RWPE1 (cell line): ENCODE measurements at regions not wholly inside any gene's neighbourhood (a gene's known extent, or its start where the extent isn't known, plus 50 kb on each side); places are given as distances from the start of the nearest gene placed in this dataset.

Experiments
- CTCF ChIA-PET: fragments of 350-600 bp; sonication (Branson Sonifier 250); formaldehyde crosslinking; extraction: SDS; loops from one replicate; lab custom pipeline; 2021; lab: Yijun Ruan, JAX
- POLR2A ChIA-PET: fragments of 400-600 bp; formaldehyde crosslinking; extraction: SDS; loops from one replicate; lab custom pipeline; 2020; ENCODE audit warnings: antibody characterized with exemption; ENCODE audit not compliant: low non-redundant PET; lab: Yijun Ruan, JAX
- DNase-seq: peaks from one replicate; pipeline ENCODE4 v3.0.0; 2012; ENCODE audit warnings: low spot score
- H3K27ac ChIP-seq: fragments of 450-650 bp; 2 replicates; pipeline ENCODE4 v1.5.1; 2017
- TF ChIP-seq, protein P1 (sequence below): fragments of 450-650 bp; conservative IDR thresholded peaks from 2 replicates; pipeline ENCODE4 v1.5.1; 2017; ENCODE audit warnings: low read depth, mild to moderate bottlenecking

DNA sequence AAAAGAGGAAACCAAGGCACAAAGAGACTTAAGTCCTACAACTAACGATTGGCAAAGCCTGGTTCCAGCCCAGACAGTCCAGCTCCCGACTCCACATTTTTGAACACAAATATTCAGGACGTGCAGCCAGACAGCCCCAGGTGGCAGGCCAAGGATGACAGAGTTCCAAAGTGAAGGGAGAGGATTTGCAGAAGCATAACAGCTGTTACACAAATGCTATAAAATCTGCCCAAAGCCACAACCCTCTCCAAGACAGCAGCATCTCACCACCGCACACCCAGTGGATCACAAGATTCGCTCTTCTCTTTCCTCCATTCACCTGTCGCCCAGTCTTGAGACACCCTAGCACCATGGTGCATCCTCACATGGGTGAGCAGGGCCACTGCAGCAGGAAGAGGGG lies 227.1 kb upstream of the ID2 start:
- no peak for DNase-seq
- CTCF ChIA-PET: no interaction called here

DNA sequence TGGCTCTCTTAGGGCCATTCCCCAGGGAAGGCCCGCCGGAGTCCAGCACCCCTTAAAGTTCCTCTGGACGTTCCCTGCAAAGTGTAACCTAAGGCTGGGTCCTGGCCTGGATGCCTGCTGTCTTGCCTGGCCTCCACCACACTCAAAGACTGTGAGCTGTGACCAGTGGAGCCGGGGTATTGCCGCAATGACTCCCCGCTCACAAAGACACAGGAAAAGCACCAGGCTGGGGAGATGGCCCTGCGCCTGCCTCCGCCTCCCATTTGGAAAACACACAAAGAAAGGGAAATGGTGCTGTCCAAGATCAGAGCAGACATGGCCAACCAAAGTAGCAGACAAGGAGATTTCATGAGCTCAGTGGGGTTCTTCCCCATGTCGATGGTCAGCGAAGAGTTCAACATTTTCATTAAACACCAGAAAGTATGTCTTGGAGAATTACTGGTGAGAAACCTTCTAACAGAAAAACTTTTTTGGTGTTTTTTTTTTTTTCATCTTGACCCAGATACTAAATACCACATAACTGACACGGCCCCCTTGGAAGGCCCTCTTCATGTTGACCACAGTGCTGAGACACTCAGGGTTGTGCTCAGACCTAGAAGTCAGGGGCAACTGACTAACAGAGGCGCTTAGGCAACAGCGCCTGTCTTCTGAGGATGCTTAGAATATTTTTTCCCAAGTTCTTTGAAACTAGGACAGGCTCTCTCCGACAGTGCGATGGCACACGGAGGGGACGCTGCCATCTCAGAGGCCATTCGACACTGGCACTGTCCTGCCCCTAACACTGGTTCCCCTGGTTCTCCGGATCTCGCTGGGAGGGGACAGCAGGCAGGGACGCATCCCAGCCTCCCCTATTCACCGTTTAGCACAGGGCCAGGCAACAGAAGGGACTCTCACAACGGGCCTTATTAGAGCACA lies 226.4 kb upstream of the ID2 start:
- POLR2A ChIA-PET: no interaction called here
- H3K27ac ChIP-seq: no peak overlapping the region
- CTCF ChIA-PET: no interaction called here
- no peak for DNase-seq
- TF ChIP-seq, protein P1, sequence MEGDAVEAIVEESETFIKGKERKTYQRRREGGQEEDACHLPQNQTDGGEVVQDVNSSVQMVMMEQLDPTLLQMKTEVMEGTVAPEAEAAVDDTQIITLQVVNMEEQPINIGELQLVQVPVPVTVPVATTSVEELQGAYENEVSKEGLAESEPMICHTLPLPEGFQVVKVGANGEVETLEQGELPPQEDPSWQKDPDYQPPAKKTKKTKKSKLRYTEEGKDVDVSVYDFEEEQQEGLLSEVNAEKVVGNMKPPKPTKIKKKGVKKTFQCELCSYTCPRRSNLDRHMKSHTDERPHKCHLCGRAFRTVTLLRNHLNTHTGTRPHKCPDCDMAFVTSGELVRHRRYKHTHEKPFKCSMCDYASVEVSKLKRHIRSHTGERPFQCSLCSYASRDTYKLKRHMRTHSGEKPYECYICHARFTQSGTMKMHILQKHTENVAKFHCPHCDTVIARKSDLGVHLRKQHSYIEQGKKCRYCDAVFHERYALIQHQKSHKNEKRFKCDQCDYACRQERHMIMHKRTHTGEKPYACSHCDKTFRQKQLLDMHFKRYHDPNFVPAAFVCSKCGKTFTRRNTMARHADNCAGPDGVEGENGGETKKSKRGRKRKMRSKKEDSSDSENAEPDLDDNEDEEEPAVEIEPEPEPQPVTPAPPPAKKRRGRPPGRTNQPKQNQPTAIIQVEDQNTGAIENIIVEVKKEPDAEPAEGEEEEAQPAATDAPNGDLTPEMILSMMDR: no peak

More for the DNA sequence above, 227.1 kb upstream of the ID2 start:
- H3K27ac ChIP-seq: no peak overlapping the region
- POLR2A ChIA-PET: no interaction called here
- TF ChIP-seq, protein P1: no peak

DNA sequence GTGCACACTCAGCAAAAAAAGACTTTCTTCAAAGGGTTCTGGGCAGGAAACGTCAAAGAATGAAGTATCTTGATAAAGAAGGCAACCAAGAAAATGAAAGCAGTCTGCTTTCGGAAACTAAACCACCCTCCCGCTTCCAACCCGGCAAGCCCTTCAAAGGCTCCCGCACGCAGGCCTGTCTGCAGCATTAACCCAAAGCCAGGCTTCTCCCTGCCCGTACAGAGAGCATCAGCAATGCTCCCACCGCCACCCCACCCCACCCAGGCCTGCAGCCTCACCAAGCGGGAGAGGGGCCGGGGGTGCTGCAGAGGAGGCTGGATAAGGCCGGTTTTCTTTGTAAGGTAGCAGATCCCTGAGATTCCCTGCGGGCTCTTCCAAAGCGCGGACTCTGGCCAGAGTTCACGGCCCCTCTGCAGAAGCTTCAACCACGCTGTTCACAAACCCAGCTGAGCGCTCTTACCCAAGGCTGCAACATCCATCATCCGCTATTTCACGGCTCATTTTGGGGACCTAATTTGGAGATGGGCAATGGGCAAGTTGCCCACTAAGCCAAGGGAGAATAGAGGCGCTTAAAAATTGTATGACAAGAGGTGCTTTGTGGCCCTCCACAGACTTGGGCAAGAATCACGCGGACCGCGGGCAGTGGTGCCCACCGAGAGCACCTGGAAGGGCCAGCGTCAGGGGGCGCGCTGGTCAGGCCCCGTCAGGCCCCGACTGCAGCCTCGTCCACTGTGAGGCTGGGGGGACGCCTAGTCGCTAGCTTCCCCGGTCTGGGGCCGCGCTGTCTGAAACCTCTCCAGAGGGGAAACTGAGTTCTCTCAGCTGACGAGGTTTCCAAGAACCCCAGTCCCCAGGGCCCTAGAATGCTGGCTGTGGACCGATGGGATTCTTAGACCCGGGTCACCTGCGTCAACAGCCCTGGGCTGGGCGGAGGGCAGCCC lies 225.4 kb upstream of the ID2 start:
- ChIA-PET CTCF (interaction anchor here (0.6 kb wide), 1 partner anchor 73 kb away, joined by 3 read pairs; no protein-coding TSS in a partner anchor), POLR2A (no interaction called here)
- TF ChIP-seq, protein P1: no peak
- no peak overlapping the region for H3K27ac ChIP-seq
- no peak for DNase-seq

DNA sequence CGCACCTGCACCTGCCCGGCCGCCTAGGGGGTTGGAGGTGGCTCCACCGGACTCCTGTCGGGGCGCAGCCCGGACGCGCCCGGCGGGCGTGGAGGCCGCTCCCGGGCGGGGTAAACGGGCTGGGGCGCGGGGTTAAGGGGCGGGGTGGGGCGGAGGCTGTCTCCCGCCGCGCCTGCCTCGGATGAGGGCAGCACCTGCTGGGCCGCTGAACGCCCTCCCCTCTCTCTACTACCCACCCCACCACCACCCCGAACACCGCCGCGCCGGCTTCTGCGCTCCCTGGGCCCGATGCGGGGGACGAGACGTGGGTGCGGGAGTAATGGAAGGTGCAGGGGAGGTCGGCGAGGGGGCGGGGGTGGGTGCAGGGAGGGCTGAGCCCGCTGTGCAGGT lies 224.8 kb upstream of the ID2 start:
- DNase-seq: no peak
- no peak overlapping the region for H3K27ac ChIP-seq
- CTCF ChIA-PET: no interaction called here
- TF ChIP-seq, protein P1: no peak
- POLR2A ChIA-PET: no interaction called here

DNA sequence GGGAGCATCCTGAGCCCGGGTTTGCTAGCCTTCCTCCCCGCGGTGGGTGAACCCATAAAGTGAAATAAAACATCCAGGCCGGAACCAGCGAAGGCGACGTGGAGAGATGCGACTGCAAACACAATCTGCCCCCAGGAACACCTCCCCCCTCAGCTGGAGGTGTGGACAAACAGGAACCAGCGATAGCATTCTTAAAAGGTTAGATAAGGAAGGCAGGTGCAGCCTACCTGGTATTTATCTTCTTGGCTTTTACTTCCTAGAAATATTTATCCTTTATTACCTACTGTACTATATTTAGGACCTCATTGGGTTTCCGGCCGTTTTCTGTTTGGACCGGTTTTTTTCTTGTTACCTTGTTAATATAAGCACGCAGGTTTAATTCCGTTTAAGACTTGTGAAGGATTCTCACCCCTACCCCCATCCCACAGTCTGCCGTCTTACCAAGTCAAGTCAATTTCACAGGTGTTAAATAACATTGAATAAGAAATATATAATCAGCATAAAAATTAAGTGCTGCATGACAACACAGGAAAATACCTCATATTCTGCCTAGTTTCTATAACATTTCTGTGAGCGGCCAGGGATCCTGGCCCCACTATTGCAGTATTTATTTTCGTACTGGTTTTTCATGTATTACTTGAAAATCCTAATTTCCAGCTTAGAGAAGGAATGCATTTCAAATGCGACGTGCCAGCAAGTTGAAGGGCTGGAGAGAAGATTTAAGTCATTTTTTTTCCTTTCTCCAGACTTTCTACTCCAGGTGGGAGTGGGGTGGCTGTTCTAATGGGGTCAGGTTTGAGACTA lies 224.0 kb upstream of the ID2 start:
- TF ChIP-seq, protein P1: no peak
- ChIA-PET POLR2A (no interaction called here), CTCF (interaction anchor here (0.6 kb wide), 1 partner anchor 69 kb away, joined by 4 read pairs; no protein-coding TSS in a partner anchor)
- no peak for DNase-seq
- no peak overlapping the region for H3K27ac ChIP-seq
